ENCODE measurements at regions not wholly inside any gene's neighbourhood (a gene's known extent, or its start where the extent isn't known, plus 50 kb on each side); places are given as distances from the start of the nearest gene placed in this dataset.
A peak's percentile ranks its signal among the peaks of the same experiment; 100 is the strongest.

DNA sequence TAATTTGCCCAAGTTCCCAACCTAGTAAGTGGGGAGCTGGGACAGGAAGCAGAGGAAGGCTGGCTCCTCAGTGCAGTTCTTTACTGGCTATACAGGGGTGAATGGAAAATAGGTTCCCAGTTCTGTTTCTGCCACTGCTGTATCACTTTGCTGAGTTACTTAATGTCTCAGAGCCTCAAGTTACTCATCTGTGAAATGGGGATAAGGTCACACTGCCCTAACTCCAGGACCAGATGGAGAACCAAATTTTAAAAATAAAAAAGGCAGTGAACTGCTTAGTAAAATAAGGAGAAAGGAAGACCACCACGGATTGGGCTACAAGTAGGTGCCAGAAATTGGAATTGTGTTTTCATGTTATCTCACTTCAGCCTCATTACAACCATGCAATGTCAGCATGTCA lies 147.8 kb downstream of the OMA1 start:
- no peak overlapping the region for H3K4me3 ChIP-seq
- H4K20me1 ChIP-seq (ENCODE audit: low read depth), result no peaks in the 10 kb centered on the region
- H3K4me1 ChIP-seq, result peaks cover 21% of the 10 kb centered on the region
- no peak overlapping the region for H3K27ac Mint-ChIP-seq
- DNase-seq (ENCODE audit: low spot score), result no peak
- H3K9me3 Mint-ChIP-seq, result no peaks in the 10 kb centered on the region
- no peak overlapping the region for H3K27ac ChIP-seq
- no peaks in the 10 kb centered on the region for H3K27me3 Mint-ChIP-seq (ENCODE audit: insufficient read depth, low read depth)
- H3K4me1 Mint-ChIP-seq, result peaks cover 56% of the 10 kb centered on the region
- no peak for TF ChIP-seq EZH2 (IDR thresholded peaks at IDR 0.05)
- TF ChIP-seq EZH2phosphoT487 (IDR thresholded peaks at IDR 0.05), result no peak
- TF ChIP-seq, protein P1, sequence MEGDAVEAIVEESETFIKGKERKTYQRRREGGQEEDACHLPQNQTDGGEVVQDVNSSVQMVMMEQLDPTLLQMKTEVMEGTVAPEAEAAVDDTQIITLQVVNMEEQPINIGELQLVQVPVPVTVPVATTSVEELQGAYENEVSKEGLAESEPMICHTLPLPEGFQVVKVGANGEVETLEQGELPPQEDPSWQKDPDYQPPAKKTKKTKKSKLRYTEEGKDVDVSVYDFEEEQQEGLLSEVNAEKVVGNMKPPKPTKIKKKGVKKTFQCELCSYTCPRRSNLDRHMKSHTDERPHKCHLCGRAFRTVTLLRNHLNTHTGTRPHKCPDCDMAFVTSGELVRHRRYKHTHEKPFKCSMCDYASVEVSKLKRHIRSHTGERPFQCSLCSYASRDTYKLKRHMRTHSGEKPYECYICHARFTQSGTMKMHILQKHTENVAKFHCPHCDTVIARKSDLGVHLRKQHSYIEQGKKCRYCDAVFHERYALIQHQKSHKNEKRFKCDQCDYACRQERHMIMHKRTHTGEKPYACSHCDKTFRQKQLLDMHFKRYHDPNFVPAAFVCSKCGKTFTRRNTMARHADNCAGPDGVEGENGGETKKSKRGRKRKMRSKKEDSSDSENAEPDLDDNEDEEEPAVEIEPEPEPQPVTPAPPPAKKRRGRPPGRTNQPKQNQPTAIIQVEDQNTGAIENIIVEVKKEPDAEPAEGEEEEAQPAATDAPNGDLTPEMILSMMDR (IDR thresholded peaks at IDR 0.05), result no peak
- no peak overlapping the region for H2AFZ ChIP-seq (replicated peaks)
- H3K36me3 ChIP-seq, result no peaks in the 10 kb centered on the region
- no peaks in the 10 kb centered on the region for H3K9me3 ChIP-seq (ENCODE audit: low read depth)
- H3K9ac ChIP-seq, result no peak overlapping the region
- no peak overlapping the region for H3K4me3 Mint-ChIP-seq
- H3K4me2 ChIP-seq, result no peak overlapping the region
- H3K36me3 Mint-ChIP-seq, result no peaks in the 10 kb centered on the region
- H3F3A ChIP-seq (ENCODE audit: low read depth), result peaks cover 12% of the 10 kb centered on the region
- H3K27me3 ChIP-seq, result no peaks in the 10 kb centered on the region
- H3K79me2 ChIP-seq (ENCODE audit: low read depth), result no peaks in the 10 kb centered on the region

DNA sequence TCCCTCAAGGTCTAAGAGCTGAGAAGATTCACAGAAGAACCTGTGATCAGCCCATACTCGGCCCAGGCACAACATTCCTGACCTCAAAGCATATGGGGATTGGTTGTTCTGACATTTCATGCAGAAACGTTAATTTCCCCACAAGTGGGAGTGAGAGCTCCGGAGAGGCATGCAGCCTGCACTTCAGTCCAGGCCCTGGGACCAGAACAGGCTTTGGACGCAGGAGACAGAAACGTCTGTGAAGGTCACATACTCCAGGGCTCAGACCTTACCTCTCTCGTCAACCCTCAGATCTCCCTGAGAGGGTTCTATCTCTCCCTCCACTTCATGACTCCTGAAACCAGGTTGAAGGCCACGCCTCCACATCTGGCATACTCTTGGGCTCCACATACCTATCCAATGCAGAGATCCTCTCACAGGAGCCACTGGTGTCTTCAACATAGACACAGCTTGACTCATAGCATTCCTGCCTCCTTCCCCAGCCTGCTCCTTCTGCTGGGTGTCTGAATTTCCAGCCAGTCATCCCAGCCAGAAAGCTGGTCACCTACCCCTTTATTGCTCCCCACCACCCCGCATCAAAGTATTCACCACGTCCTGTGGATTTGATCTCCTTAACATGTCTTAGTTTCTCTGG lies 149.2 kb downstream of the OMA1 start:
- no peaks in the 10 kb centered on the region for H4K20me1 ChIP-seq (ENCODE audit: low read depth)
- no peak overlapping the region for H3K4me3 ChIP-seq
- H3K4me2 ChIP-seq, result no peak overlapping the region
- H3K27me3 Mint-ChIP-seq (ENCODE audit: insufficient read depth, low read depth), result no peaks in the 10 kb centered on the region
- H3K9ac ChIP-seq, result no peak overlapping the region
- TF ChIP-seq EZH2phosphoT487 (IDR thresholded peaks at IDR 0.05) (no peak), EZH2 (IDR thresholded peaks at IDR 0.05) (no peak)
- TF ChIP-seq, protein P1 (IDR thresholded peaks at IDR 0.05), result no peak
- H3F3A ChIP-seq (ENCODE audit: low read depth), result peaks cover 12% of the 10 kb centered on the region
- H3K36me3 ChIP-seq, result no peaks in the 10 kb centered on the region
- no peaks in the 10 kb centered on the region for H3K36me3 Mint-ChIP-seq
- peaks cover 21% of the 10 kb centered on the region for H3K4me1 ChIP-seq
- no peak overlapping the region for H3K27ac ChIP-seq
- DNase-seq (ENCODE audit: low spot score), result no peak
- no peaks in the 10 kb centered on the region for H3K9me3 ChIP-seq (ENCODE audit: low read depth)
- H3K4me1 Mint-ChIP-seq, result peaks cover 54% of the 10 kb centered on the region
- no peaks in the 10 kb centered on the region for H3K79me2 ChIP-seq (ENCODE audit: low read depth)
- H3K9me3 Mint-ChIP-seq, result peaks cover 2% of the 10 kb centered on the region
- no peak overlapping the region for H3K4me3 Mint-ChIP-seq
- H2AFZ ChIP-seq (replicated peaks), result no peak overlapping the region
- H3K27me3 ChIP-seq, result no peaks in the 10 kb centered on the region
- H3K27ac Mint-ChIP-seq, result peak overlapping the region; percentile 96

DNA sequence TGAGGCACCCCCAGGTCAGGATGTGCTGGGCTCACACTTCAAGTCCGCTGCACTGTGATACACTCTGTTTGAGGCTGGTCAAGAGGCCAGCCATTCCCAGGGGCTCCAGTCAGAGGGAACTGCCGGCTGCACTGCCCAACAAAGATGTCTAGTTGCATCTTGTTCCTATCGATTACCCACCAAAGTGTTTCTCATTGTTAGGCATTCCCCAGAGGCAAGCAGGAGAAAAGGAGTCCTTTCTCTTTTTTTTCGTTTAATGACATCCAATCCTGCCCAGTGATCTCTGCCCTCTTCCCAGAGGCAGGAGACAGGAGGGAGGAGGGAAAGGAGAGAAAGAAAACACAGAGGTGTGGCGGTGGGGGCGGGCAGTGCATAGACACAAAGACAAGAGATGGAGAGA lies 150.4 kb downstream of the OMA1 start:
- peak overlapping the region; percentile 88 for H2AFZ ChIP-seq (replicated peaks)
- peaks cover 21% of the 10 kb centered on the region for H3K4me1 ChIP-seq
- H3F3A ChIP-seq (ENCODE audit: low read depth), result peaks cover 12% of the 10 kb centered on the region
- H3K9ac ChIP-seq, result no peak overlapping the region
- TF ChIP-seq, protein P1 (IDR thresholded peaks at IDR 0.05), result no peak
- TF ChIP-seq EZH2 (IDR thresholded peaks at IDR 0.05) (no peak), EZH2phosphoT487 (IDR thresholded peaks at IDR 0.05) (no peak)
- H3K27me3 ChIP-seq, result no peaks in the 10 kb centered on the region
- no peaks in the 10 kb centered on the region for H4K20me1 ChIP-seq (ENCODE audit: low read depth)
- no peaks in the 10 kb centered on the region for H3K36me3 ChIP-seq
- H3K9me3 Mint-ChIP-seq, result peaks cover 2% of the 10 kb centered on the region
- H3K4me3 Mint-ChIP-seq, result peak overlapping the region; percentile 10
- H3K27ac Mint-ChIP-seq, result peak overlapping the region; percentile 96
- H3K27me3 Mint-ChIP-seq (ENCODE audit: insufficient read depth, low read depth), result no peaks in the 10 kb centered on the region
- no peaks in the 10 kb centered on the region for H3K79me2 ChIP-seq (ENCODE audit: low read depth)
- H3K4me2 ChIP-seq, result peak overlapping the region; percentile 33
- H3K4me1 Mint-ChIP-seq, result peaks cover 49% of the 10 kb centered on the region
- peak; percentile 74 for DNase-seq (ENCODE audit: low spot score)
- H3K27ac ChIP-seq, result peak overlapping the region; percentile 36
- no peaks in the 10 kb centered on the region for H3K9me3 ChIP-seq (ENCODE audit: low read depth)
- H3K36me3 Mint-ChIP-seq, result no peaks in the 10 kb centered on the region
- H3K4me3 ChIP-seq, result no peak overlapping the region

Data from neural progenitor cell (in vitro differentiated cells).